OCI-LY3 (cell line): ENCODE measurements at regions not wholly inside any gene's neighbourhood (a gene's known extent, or its start where the extent isn't known, plus 50 kb on each side); places are given as distances from the start of the nearest gene placed in this dataset.

ENCODE experiments used
- EZH2phosphoT487 ChIP-seq: fragments of 200-600 bp; shearing (Covaris generic); IDR thresholded peaks from 2 replicates; pipeline ENCODE4 v1.6.1; 2018; ENCODE audit warnings: antibody characterized with exemption, mixed run types, low read depth
- TF ChIP-seq, protein P1 (sequence below): fragments of 200-600, 300-600 bp; sonication (generic); IDR thresholded peaks from 2 replicates; pipeline ENCODE4 v1.5.1; 2014; ENCODE audit warnings: antibody characterized with exemption, low read length, low read depth

DNA sequence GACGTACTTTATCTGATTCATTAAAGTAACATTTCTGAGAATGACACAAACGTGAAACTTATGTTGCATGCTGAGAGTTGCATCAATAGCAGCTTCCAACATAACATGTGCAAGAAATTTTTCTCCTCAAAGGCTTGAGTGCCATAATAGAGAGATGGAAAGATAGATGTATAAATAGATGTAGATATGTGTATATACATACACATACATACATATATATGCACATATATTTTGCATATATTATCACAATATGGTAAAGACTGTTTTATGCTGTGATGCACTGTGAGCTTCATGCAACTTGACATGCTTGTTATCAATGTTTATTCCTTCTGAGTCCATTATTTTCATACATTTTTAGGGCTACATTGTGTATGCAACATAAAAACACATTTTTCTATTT is 270.6 kb upstream of the GALNTL6 start:
- TF ChIP-seq, protein P1, sequence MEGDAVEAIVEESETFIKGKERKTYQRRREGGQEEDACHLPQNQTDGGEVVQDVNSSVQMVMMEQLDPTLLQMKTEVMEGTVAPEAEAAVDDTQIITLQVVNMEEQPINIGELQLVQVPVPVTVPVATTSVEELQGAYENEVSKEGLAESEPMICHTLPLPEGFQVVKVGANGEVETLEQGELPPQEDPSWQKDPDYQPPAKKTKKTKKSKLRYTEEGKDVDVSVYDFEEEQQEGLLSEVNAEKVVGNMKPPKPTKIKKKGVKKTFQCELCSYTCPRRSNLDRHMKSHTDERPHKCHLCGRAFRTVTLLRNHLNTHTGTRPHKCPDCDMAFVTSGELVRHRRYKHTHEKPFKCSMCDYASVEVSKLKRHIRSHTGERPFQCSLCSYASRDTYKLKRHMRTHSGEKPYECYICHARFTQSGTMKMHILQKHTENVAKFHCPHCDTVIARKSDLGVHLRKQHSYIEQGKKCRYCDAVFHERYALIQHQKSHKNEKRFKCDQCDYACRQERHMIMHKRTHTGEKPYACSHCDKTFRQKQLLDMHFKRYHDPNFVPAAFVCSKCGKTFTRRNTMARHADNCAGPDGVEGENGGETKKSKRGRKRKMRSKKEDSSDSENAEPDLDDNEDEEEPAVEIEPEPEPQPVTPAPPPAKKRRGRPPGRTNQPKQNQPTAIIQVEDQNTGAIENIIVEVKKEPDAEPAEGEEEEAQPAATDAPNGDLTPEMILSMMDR, result no peak
- TF ChIP-seq EZH2phosphoT487, result no peak
